Stimulated activated CD8-positive, alpha-beta memory T cell treated with anti-CD3 and anti-CD28 coated beads, Interleukin-7, amount 100 ng/mL, for 48 hours (primary cell): ENCODE measurements at regions not wholly inside any gene's neighbourhood (a gene's known extent, or its start where the extent isn't known, plus 50 kb on each side); places are given as distances from the start of the nearest gene placed in this dataset.
"Not testable (repeated sequence)": the region's sequence is repeated elsewhere in the genome, so short reads cannot be mapped to it uniquely, and the experiment has no call there.

ENCODE experiments used
- DNase-seq, 2 donors: peaks; one replicate each; pipeline ENCODE4 v3.0.0-alpha.2; 2020; ENCODE audit warnings: low read depth in 1 of 2; ENCODE audit errors: extremely low read depth in 1 of 2

- no peak for DNase-seq
Measured at GRCh38 chr11:82076126-82076525, 657.5 kb downstream of the FAM181B start.

GRCh38 chr11:82059505-82059904 lies 674.2 kb downstream of the FAM181B start:
- DNase-seq = no peak

GRCh38 chr11:82056450-82056849 lies 677.2 kb downstream of the FAM181B start:
- DNase-seq = no peak

- no peak for DNase-seq
Measured at GRCh38 chr11:82049199-82049598, 684.5 kb downstream of the FAM181B start.

GRCh38 chr11:82047200-82047599 lies 686.5 kb downstream of the FAM181B start:
- DNase-seq = no peak

- DNase-seq = no peak
Measured at GRCh38 chr11:82046778-82047177, 686.9 kb downstream of the FAM181B start.

GRCh38 chr11:82045748-82046457 lies 687.8 kb downstream of the FAM181B start:
- no peak for DNase-seq

GRCh38 chr11:82043316-82043715 lies 690.3 kb downstream of the FAM181B start:
- no peak for DNase-seq

- no peak for DNase-seq
Measured at GRCh38 chr11:82041764-82042163, 691.9 kb downstream of the FAM181B start.

GRCh38 chr11:82038154-82038553 lies 695.5 kb downstream of the FAM181B start:
- DNase-seq = no peak

GRCh38 chr11:82034527-82034926 lies 699.1 kb downstream of the FAM181B start:
- no peak for DNase-seq

GRCh38 chr11:82027335-82027734 lies 706.3 kb downstream of the FAM181B start:
- DNase-seq = not testable (repeated sequence)

- no peak for DNase-seq
Measured at GRCh38 chr11:82024760-82025159, 708.9 kb downstream of the FAM181B start.

GRCh38 chr11:82012276-82012675 lies 721.4 kb downstream of the FAM181B start:
- no peak for DNase-seq

GRCh38 chr11:82009133-82009532 lies 724.5 kb downstream of the FAM181B start:
- no peak for DNase-seq

GRCh38 chr11:82007521-82007920 lies 726.1 kb downstream of the FAM181B start:
- DNase-seq = no peak

GRCh38 chr11:82004537-82005213 lies 729.0 kb downstream of the FAM181B start:
- DNase-seq = peak in 1 of 2 donors; percentile 11

GRCh38 chr11:82003671-82004515 lies 729.8 kb downstream of the FAM181B start:
- peak in 1 of 2 donors; percentile 52 for DNase-seq

- no peak for DNase-seq
Measured at GRCh38 chr11:82003024-82003423, 730.6 kb downstream of the FAM181B start.

- no peak for DNase-seq
Measured at GRCh38 chr11:81995889-81996288, 737.8 kb downstream of the FAM181B start.

- no peak for DNase-seq
Measured at GRCh38 chr11:81993755-81994154, 739.9 kb downstream of the FAM181B start.
